Keratinocyte (primary cell): ENCODE measurements at regions not wholly inside any gene's neighbourhood (a gene's known extent, or its start where the extent isn't known, plus 50 kb on each side); places are given as distances from the start of the nearest gene placed in this dataset.

ENCODE experiments used
- DNase-seq: peaks from one replicate; pipeline ENCODE4 v3.0.0-alpha.2; 2011; ENCODE audit warnings: low read depth, missing footprints, low spot score
- FAIRE-seq: peaks from 2 replicates; lab custom pipeline; 2011; peaks lifted over from hg19 to GRCh38; lab: Jason Lieb, UNC
- H2AFZ ChIP-seq: 2 replicates; pipeline ENCODE4 v1.6.0; 2012; ENCODE audit warnings: low read length, control low read depth, inconsistent platforms; ENCODE audit not compliant: control insufficient read depth
- H3K27ac ChIP-seq: 2 replicates; pipeline ENCODE4 v1.5.1; 2011; ENCODE audit warnings: low read length; ENCODE audit not compliant: control insufficient read depth, insufficient read depth
- H3K27me3 ChIP-seq: 3 replicates; pipeline ENCODE4 v1.6.0; 2011; ENCODE audit warnings: low read length; ENCODE audit not compliant: control insufficient read depth, insufficient read depth; ENCODE audit errors: extremely low read depth
- H3K36me3 ChIP-seq, 2 experiments: 2 replicates in 1 of 2; 3 replicates in 1 of 2; pipeline ENCODE4 v1.5.1; 2011; ENCODE audit warnings: low read length in 2 of 2, mild to moderate bottlenecking in 1 of 2; ENCODE audit not compliant: control insufficient read depth in 2 of 2, insufficient read depth in 2 of 2; ENCODE audit errors: extremely low read depth in 1 of 2
- H3K4me1 ChIP-seq: 3 replicates; pipeline ENCODE4 v1.5.1; 2011; ENCODE audit warnings: low read length; ENCODE audit not compliant: control insufficient read depth, insufficient read depth; ENCODE audit errors: extremely low read depth
- H3K4me2 ChIP-seq: 3 replicates; pipeline ENCODE4 v1.6.0; 2011; ENCODE audit warnings: low read depth, low read length; ENCODE audit not compliant: control insufficient read depth, insufficient read depth; ENCODE audit errors: extremely low read depth
- H3K4me3 ChIP-seq, 3 experiments: fragments of 200-600 bp in 1 of 3; sonication (generic) in 1 of 3; 2 replicates in 2 of 3; 3 replicates in 1 of 3; pipeline ENCODE4 v1.5.1; 2011 to 2016; ENCODE audit warnings: low read length in 3 of 3, mild to moderate bottlenecking in 3 of 3, control low read depth in 2 of 3, inconsistent platforms in 1 of 3, low read depth in 1 of 3, mixed read lengths in 1 of 3, mixed run types in 1 of 3, moderate library complexity in 1 of 3; ENCODE audit not compliant: control insufficient read depth in 2 of 3, insufficient read depth in 2 of 3; ENCODE audit errors: extremely low read depth in 1 of 3
- H3K79me2 ChIP-seq: 2 replicates; pipeline ENCODE4 v1.6.0; 2012; ENCODE audit warnings: low read length; ENCODE audit not compliant: control insufficient read depth, insufficient read depth
- H3K9ac ChIP-seq: 3 replicates; pipeline ENCODE4 v1.6.0; 2011; ENCODE audit warnings: low read length; ENCODE audit not compliant: control insufficient read depth, insufficient read depth; ENCODE audit errors: extremely low read depth
- H3K9me1 ChIP-seq: 3 replicates; pipeline ENCODE4 v1.6.0; 2011; ENCODE audit warnings: low read length; ENCODE audit not compliant: control insufficient read depth, insufficient read depth; ENCODE audit errors: extremely low read depth
- H3K9me3 ChIP-seq: 2 replicates; pipeline ENCODE4 v1.5.1; 2012; ENCODE audit warnings: low read depth, low read length; ENCODE audit not compliant: control insufficient read depth
- H4K20me1 ChIP-seq: 3 replicates; pipeline ENCODE4 v1.6.0; 2011; ENCODE audit warnings: low read length; ENCODE audit not compliant: control insufficient read depth, insufficient read depth; ENCODE audit errors: extremely low read depth
- CTCF ChIP-seq, 3 experiments: IDR thresholded peaks in 1 of 3; conservative IDR thresholded peaks in 1 of 3; optimal IDR thresholded peaks in 1 of 3; 2 replicates in 2 of 3; 3 replicates in 1 of 3; pipeline versions ENCODE3 to v1.5.1; 2011; ENCODE audit warnings: low read length in 3 of 3, mild to moderate bottlenecking in 3 of 3, moderate library complexity in 2 of 3, control low read depth in 1 of 3, inconsistent platforms in 1 of 3; ENCODE audit not compliant: insufficient read depth in 2 of 3; ENCODE audit errors: extremely low read depth in 1 of 3
- EZH2 ChIP-seq: IDR thresholded peaks from one replicate; pipeline ENCODE4 v1.6.1; 2012; ENCODE audit warnings: inconsistent platforms, mild to moderate bottlenecking, low read length, moderate library complexity
- dilution Hi-C: fragments of 300-500 bp; cut with MboI; formaldehyde crosslinking; loops from one replicate; pipeline ENCODE4 v1.7.0; 2020; ENCODE audit warnings: low sequenced_read_pairs; ENCODE audit not compliant: extremely low pct_ligation_motif_present

- dilution Hi-C loops: no loop called here
- no peak overlapping the region for H2AFZ ChIP-seq
These were observed 208.3 kb upstream of the PLSCR5 start for GRCh38 chr3:146813496-146813895.

GRCh38 chr3:146803745-146804144 is 198.6 kb upstream of the PLSCR5 start:
- H3K9me3 ChIP-seq: no peaks in the 10 kb centered on the region
- H3K4me2 ChIP-seq: no peak overlapping the region
- no peaks in the 10 kb centered on the region for H3K36me3 ChIP-seq
- H3K9me1 ChIP-seq: no peaks in the 10 kb centered on the region
- H3K27me3 ChIP-seq: no peaks in the 10 kb centered on the region
- H4K20me1 ChIP-seq: no peaks in the 10 kb centered on the region
- TF ChIP-seq CTCF (optimal IDR thresholded peaks at IDR 0.05 in 1 of 3, IDR thresholded peaks at IDR 0.05 in 1 of 3, conservative IDR thresholded peaks at IDR 0.05 in 1 of 3; ENCODE audit: extremely low read depth in 1 of 3, insufficient read depth in 2 of 3, low read length in 3 of 3): no peak
- no peak for TF ChIP-seq EZH2
- no peak overlapping the region for H3K27ac ChIP-seq
- DNase-seq (no peak), FAIRE-seq (no peak)
- H3K9ac ChIP-seq: no peak overlapping the region
- dilution Hi-C loops: no loop called here
- H2AFZ ChIP-seq: no peak overlapping the region
- no peaks in the 10 kb centered on the region for H3K4me1 ChIP-seq
- H3K79me2 ChIP-seq: no peaks in the 10 kb centered on the region
- H3K4me3 ChIP-seq: no peak overlapping the region

More at GRCh38 chr3:146813496-146813895, 208.3 kb upstream of the PLSCR5 start:
- no peaks in the 10 kb centered on the region for H3K36me3 ChIP-seq
- H3K4me1 ChIP-seq: no peaks in the 10 kb centered on the region
- H3K79me2 ChIP-seq: no peaks in the 10 kb centered on the region
- H3K4me3 ChIP-seq: no peak overlapping the region
- H4K20me1 ChIP-seq: no peaks in the 10 kb centered on the region
- FAIRE-seq: no peak
- no peaks in the 10 kb centered on the region for H3K9me3 ChIP-seq
- no peak overlapping the region for H3K9ac ChIP-seq
- no peak for TF ChIP-seq CTCF (optimal IDR thresholded peaks at IDR 0.05 in 1 of 3, IDR thresholded peaks at IDR 0.05 in 1 of 3, conservative IDR thresholded peaks at IDR 0.05 in 1 of 3; ENCODE audit: extremely low read depth in 1 of 3, insufficient read depth in 2 of 3, low read length in 3 of 3)
- DNase-seq: no peak
- H3K27me3 ChIP-seq: no peaks in the 10 kb centered on the region
- H3K9me1 ChIP-seq: no peaks in the 10 kb centered on the region
- no peak overlapping the region for H3K27ac ChIP-seq
- no peak overlapping the region for H3K4me2 ChIP-seq
